ENCODE measurements at regions not wholly inside any gene's neighbourhood (a gene's known extent, or its start where the extent isn't known, plus 50 kb on each side); places are given as distances from the start of the nearest gene placed in this dataset.
"Not testable (repeated sequence)": the region's sequence is repeated elsewhere in the genome, so short reads cannot be mapped to it uniquely, and the experiment has no call there.

GRCh38 chr1:233722212-233722979 lies 108.5 kb downstream of the KCNK1 start:
- H3K27me3 Mint-ChIP-seq: peaks cover 8% of the 10 kb centered on the region
- H3K4me1 Mint-ChIP-seq (ENCODE audit: low read depth): no peaks in the 10 kb centered on the region

GRCh38 chr1:233723387-233723786 lies 109.5 kb downstream of the KCNK1 start:
- DNase-seq: no peak
- no peak overlapping the region for H3K27ac Mint-ChIP-seq
- no peaks in the 10 kb centered on the region for H3K9me3 Mint-ChIP-seq
- no peaks in the 10 kb centered on the region for H3K4me1 Mint-ChIP-seq (ENCODE audit: low read depth)
- peaks cover 8% of the 10 kb centered on the region for H3K27me3 Mint-ChIP-seq
- no peaks in the 10 kb centered on the region for H3K36me3 Mint-ChIP-seq (ENCODE audit: low read depth)
- H3K4me3 Mint-ChIP-seq: no peak overlapping the region

More at GRCh38 chr1:233722212-233722979, 108.5 kb downstream of the KCNK1 start:
- Mint-ChIP-seq H3K27ac (no peak overlapping the region), H3K36me3 (ENCODE audit: low read depth) (no peaks in the 10 kb centered on the region), H3K9me3 (no peaks in the 10 kb centered on the region), H3K4me3 (no peak overlapping the region)
- no peak for DNase-seq

GRCh38 chr1:233724131-233724631 lies 110.3 kb downstream of the KCNK1 start:
- not testable (repeated sequence) for H3K27ac Mint-ChIP-seq; H3K27me3 Mint-ChIP-seq; H3K4me3 Mint-ChIP-seq; H3K9me3 Mint-ChIP-seq; H3K36me3 Mint-ChIP-seq (ENCODE audit: low read depth); H3K4me1 Mint-ChIP-seq (ENCODE audit: low read depth); DNase-seq

- no peak for DNase-seq
- Mint-ChIP-seq H3K4me3 (no peak overlapping the region), H3K27ac (no peak overlapping the region), H3K36me3 (ENCODE audit: low read depth) (no peaks in the 10 kb centered on the region), H3K9me3 (no peaks in the 10 kb centered on the region), H3K27me3 (peaks cover 3% of the 10 kb centered on the region), H3K4me1 (ENCODE audit: low read depth) (no peaks in the 10 kb centered on the region)
These were observed 111.5 kb downstream of the KCNK1 start for GRCh38 chr1:233725423-233725822.

- Mint-ChIP-seq H3K4me1 (ENCODE audit: low read depth) (no peaks in the 10 kb centered on the region), H3K4me3 (no peak overlapping the region), H3K36me3 (ENCODE audit: low read depth) (no peaks in the 10 kb centered on the region), H3K9me3 (no peaks in the 10 kb centered on the region), H3K27ac (no peak overlapping the region), H3K27me3 (no peaks in the 10 kb centered on the region)
- DNase-seq: no peak
These were observed 114.8 kb downstream of the KCNK1 start for GRCh38 chr1:233728721-233729120.

GRCh38 chr1:233730380-233730779 lies 116.5 kb downstream of the KCNK1 start:
- no peaks in the 10 kb centered on the region for H3K9me3 Mint-ChIP-seq
- H3K27me3 Mint-ChIP-seq: no peaks in the 10 kb centered on the region
- H3K4me1 Mint-ChIP-seq (ENCODE audit: low read depth): no peaks in the 10 kb centered on the region
- no peak for DNase-seq
- H3K36me3 Mint-ChIP-seq (ENCODE audit: low read depth): no peaks in the 10 kb centered on the region
- H3K4me3 Mint-ChIP-seq: no peak overlapping the region
- H3K27ac Mint-ChIP-seq: no peak overlapping the region

GRCh38 chr1:233730809-233731208 lies 116.9 kb downstream of the KCNK1 start:
- H3K9me3 Mint-ChIP-seq: no peaks in the 10 kb centered on the region
- no peak overlapping the region for H3K27ac Mint-ChIP-seq
- H3K36me3 Mint-ChIP-seq (ENCODE audit: low read depth): no peaks in the 10 kb centered on the region
- no peak for DNase-seq
- H3K27me3 Mint-ChIP-seq: no peaks in the 10 kb centered on the region
- H3K4me3 Mint-ChIP-seq: no peak overlapping the region
- H3K4me1 Mint-ChIP-seq (ENCODE audit: low read depth): no peaks in the 10 kb centered on the region

GRCh38 chr1:233732206-233732605 lies 118.3 kb downstream of the KCNK1 start:
- H3K36me3 Mint-ChIP-seq (ENCODE audit: low read depth): no peaks in the 10 kb centered on the region
- H3K27me3 Mint-ChIP-seq: no peaks in the 10 kb centered on the region
- H3K4me1 Mint-ChIP-seq (ENCODE audit: low read depth): no peaks in the 10 kb centered on the region
- no peak overlapping the region for H3K4me3 Mint-ChIP-seq
- H3K27ac Mint-ChIP-seq: no peak overlapping the region
- DNase-seq: no peak
- H3K9me3 Mint-ChIP-seq: no peaks in the 10 kb centered on the region

- Mint-ChIP-seq H3K4me3 (no peak overlapping the region), H3K4me1 (ENCODE audit: low read depth) (no peaks in the 10 kb centered on the region), H3K27me3 (no peaks in the 10 kb centered on the region), H3K9me3 (no peaks in the 10 kb centered on the region), H3K27ac (no peak overlapping the region), H3K36me3 (ENCODE audit: low read depth) (no peaks in the 10 kb centered on the region)
- no peak for DNase-seq
These were observed 120.5 kb downstream of the KCNK1 start for GRCh38 chr1:233734456-233734855.

- DNase-seq: no peak
- Mint-ChIP-seq H3K36me3 (ENCODE audit: low read depth) (no peaks in the 10 kb centered on the region), H3K27me3 (no peaks in the 10 kb centered on the region), H3K9me3 (no peaks in the 10 kb centered on the region), H3K27ac (no peak overlapping the region), H3K4me3 (no peak overlapping the region), H3K4me1 (ENCODE audit: low read depth) (no peaks in the 10 kb centered on the region)
These were observed 121.4 kb downstream of the KCNK1 start for GRCh38 chr1:233735331-233735730.

- H3K27ac Mint-ChIP-seq: no peak overlapping the region
- no peaks in the 10 kb centered on the region for H3K9me3 Mint-ChIP-seq
- peaks cover 2% of the 10 kb centered on the region for H3K27me3 Mint-ChIP-seq
- no peak for DNase-seq
- no peak overlapping the region for H3K4me3 Mint-ChIP-seq
- H3K4me1 Mint-ChIP-seq (ENCODE audit: low read depth): no peaks in the 10 kb centered on the region
- H3K36me3 Mint-ChIP-seq (ENCODE audit: low read depth): no peaks in the 10 kb centered on the region
These were observed 121.9 kb downstream of the KCNK1 start for GRCh38 chr1:233735847-233736246.

- no peak for DNase-seq
- peaks cover 2% of the 10 kb centered on the region for H3K27me3 Mint-ChIP-seq
- no peak overlapping the region for H3K4me3 Mint-ChIP-seq
- no peaks in the 10 kb centered on the region for H3K9me3 Mint-ChIP-seq
- no peaks in the 10 kb centered on the region for H3K36me3 Mint-ChIP-seq (ENCODE audit: low read depth)
- no peak overlapping the region for H3K27ac Mint-ChIP-seq
- H3K4me1 Mint-ChIP-seq (ENCODE audit: low read depth): no peaks in the 10 kb centered on the region
These were observed 123.4 kb downstream of the KCNK1 start for GRCh38 chr1:233737341-233737740.

- no peak overlapping the region for H3K4me3 Mint-ChIP-seq
- H3K9me3 Mint-ChIP-seq: no peaks in the 10 kb centered on the region
- no peak for DNase-seq
- no peaks in the 10 kb centered on the region for H3K4me1 Mint-ChIP-seq (ENCODE audit: low read depth)
- peaks cover 2% of the 10 kb centered on the region for H3K27me3 Mint-ChIP-seq
- no peaks in the 10 kb centered on the region for H3K36me3 Mint-ChIP-seq (ENCODE audit: low read depth)
- no peak overlapping the region for H3K27ac Mint-ChIP-seq
These were observed 124.5 kb downstream of the KCNK1 start for GRCh38 chr1:233738396-233738795.

- Mint-ChIP-seq H3K9me3 (no peaks in the 10 kb centered on the region), H3K27me3 (peaks cover 2% of the 10 kb centered on the region), H3K4me3 (no peak overlapping the region), H3K36me3 (ENCODE audit: low read depth) (no peaks in the 10 kb centered on the region), H3K27ac (no peak overlapping the region), H3K4me1 (ENCODE audit: low read depth) (no peaks in the 10 kb centered on the region)
- no peak for DNase-seq
These were observed 124.9 kb downstream of the KCNK1 start for GRCh38 chr1:233738850-233739249.

GRCh38 chr1:233744779-233745513 lies 131.0 kb downstream of the KCNK1 start:
- H3K27me3 Mint-ChIP-seq: peaks cover 24% of the 10 kb centered on the region
- no peak overlapping the region for H3K4me3 Mint-ChIP-seq
- no peaks in the 10 kb centered on the region for H3K9me3 Mint-ChIP-seq
- H3K4me1 Mint-ChIP-seq (ENCODE audit: low read depth): no peaks in the 10 kb centered on the region
- no peaks in the 10 kb centered on the region for H3K36me3 Mint-ChIP-seq (ENCODE audit: low read depth)
- no peak overlapping the region for H3K27ac Mint-ChIP-seq
- DNase-seq: no peak

All from activated T-cell treated with anti-CD3 and anti-CD28 coated beads, Interleukin-2, amount 50 U/mL, for 24 hours (primary cell).